ENCODE measurements at regions not wholly inside any gene's neighbourhood (a gene's known extent, or its start where the extent isn't known, plus 50 kb on each side); places are given as distances from the start of the nearest gene placed in this dataset.

GRCh38 chr2:137729305-137729704 is 235.0 kb upstream of the HNMT start:
- Histone ChIP-seq H3K27me3 (ENCODE audit: insufficient read depth, low read depth, low read length) (peaks cover 6% of the 10 kb centered on the region), H3K4me3 (ENCODE audit: low read length) (no peak overlapping the region), H4K20me1 (ENCODE audit: insufficient read depth) (no peaks in the 10 kb centered on the region), H3K27ac (ENCODE audit: low read length) (no peak overlapping the region), H3K9ac (ENCODE audit: low read length) (no peak overlapping the region), H2AFZ (ENCODE audit: low read depth, low read length) (no peak overlapping the region), H3K9me2 (ENCODE audit: insufficient read depth, low read length) (no peaks in the 10 kb centered on the region), H3K9me3 (ENCODE audit: low read length) (no peaks in the 10 kb centered on the region), H3K79me2 (replicated peaks; ENCODE audit: insufficient read depth, low read length) (no peaks in the 10 kb centered on the region), H3K36me3 (ENCODE audit: insufficient read depth, low read length) (no peaks in the 10 kb centered on the region), H3F3A (ENCODE audit: insufficient read depth, low read length, poor library complexity, severe bottlenecking) (no peaks in the 10 kb centered on the region), H3K4me2 (ENCODE audit: low read length) (no peak overlapping the region)
- TF ChIP-seq RAD21 (conservative IDR thresholded peaks at IDR 0.05) (no peak), EP300 (conservative IDR thresholded peaks at IDR 0.05; ENCODE audit: poor library complexity, severe bottlenecking) (no peak), TAF1 (IDR thresholded peaks at IDR 0.05; ENCODE audit: low read depth) (no peak), POLR2AphosphoS5 (IDR thresholded peaks at IDR 0.05) (no peak), EZH2 (IDR thresholded peaks at IDR 0.05; ENCODE audit: borderline replicate concordance, insufficient read depth, low read length, poor library complexity, severe bottlenecking) (no peak), SMC3 (conservative IDR thresholded peaks at IDR 0.05; ENCODE audit: poor library complexity) (no peak), MXI1 (conservative IDR thresholded peaks at IDR 0.05; ENCODE audit: poor library complexity, severe bottlenecking) (no peak), CTCF (IDR thresholded peaks at IDR 0.05; ENCODE audit: poor library complexity, severe bottlenecking) (no peak)
- TF ChIP-seq, protein P1, sequence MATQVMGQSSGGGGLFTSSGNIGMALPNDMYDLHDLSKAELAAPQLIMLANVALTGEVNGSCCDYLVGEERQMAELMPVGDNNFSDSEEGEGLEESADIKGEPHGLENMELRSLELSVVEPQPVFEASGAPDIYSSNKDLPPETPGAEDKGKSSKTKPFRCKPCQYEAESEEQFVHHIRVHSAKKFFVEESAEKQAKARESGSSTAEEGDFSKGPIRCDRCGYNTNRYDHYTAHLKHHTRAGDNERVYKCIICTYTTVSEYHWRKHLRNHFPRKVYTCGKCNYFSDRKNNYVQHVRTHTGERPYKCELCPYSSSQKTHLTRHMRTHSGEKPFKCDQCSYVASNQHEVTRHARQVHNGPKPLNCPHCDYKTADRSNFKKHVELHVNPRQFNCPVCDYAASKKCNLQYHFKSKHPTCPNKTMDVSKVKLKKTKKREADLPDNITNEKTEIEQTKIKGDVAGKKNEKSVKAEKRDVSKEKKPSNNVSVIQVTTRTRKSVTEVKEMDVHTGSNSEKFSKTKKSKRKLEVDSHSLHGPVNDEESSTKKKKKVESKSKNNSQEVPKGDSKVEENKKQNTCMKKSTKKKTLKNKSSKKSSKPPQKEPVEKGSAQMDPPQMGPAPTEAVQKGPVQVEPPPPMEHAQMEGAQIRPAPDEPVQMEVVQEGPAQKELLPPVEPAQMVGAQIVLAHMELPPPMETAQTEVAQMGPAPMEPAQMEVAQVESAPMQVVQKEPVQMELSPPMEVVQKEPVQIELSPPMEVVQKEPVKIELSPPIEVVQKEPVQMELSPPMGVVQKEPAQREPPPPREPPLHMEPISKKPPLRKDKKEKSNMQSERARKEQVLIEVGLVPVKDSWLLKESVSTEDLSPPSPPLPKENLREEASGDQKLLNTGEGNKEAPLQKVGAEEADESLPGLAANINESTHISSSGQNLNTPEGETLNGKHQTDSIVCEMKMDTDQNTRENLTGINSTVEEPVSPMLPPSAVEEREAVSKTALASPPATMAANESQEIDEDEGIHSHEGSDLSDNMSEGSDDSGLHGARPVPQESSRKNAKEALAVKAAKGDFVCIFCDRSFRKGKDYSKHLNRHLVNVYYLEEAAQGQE (IDR thresholded peaks at IDR 0.05; ENCODE audit: borderline replicate concordance) = no peak

- Histone ChIP-seq H2AFZ (ENCODE audit: low read depth, low read length) (no peak overlapping the region), H3K4me3 (ENCODE audit: low read length) (no peak overlapping the region), H3K36me3 (ENCODE audit: insufficient read depth, low read length) (no peaks in the 10 kb centered on the region), H3K27ac (ENCODE audit: low read length) (no peak overlapping the region), H3K27me3 (ENCODE audit: insufficient read depth, low read depth, low read length) (no peaks in the 10 kb centered on the region), H4K20me1 (ENCODE audit: insufficient read depth) (no peaks in the 10 kb centered on the region), H3K9me3 (ENCODE audit: low read length) (no peaks in the 10 kb centered on the region), H3K79me2 (replicated peaks; ENCODE audit: insufficient read depth, low read length) (no peaks in the 10 kb centered on the region), H3F3A (ENCODE audit: insufficient read depth, low read length, poor library complexity, severe bottlenecking) (no peaks in the 10 kb centered on the region), H3K9me2 (ENCODE audit: insufficient read depth, low read length) (no peaks in the 10 kb centered on the region), H3K4me2 (ENCODE audit: low read length) (no peak overlapping the region), H3K9ac (ENCODE audit: low read length) (no peak overlapping the region)
- TF ChIP-seq TAF1 (IDR thresholded peaks at IDR 0.05; ENCODE audit: low read depth) (no peak), EZH2 (IDR thresholded peaks at IDR 0.05; ENCODE audit: borderline replicate concordance, insufficient read depth, low read length, poor library complexity, severe bottlenecking) (no peak), EP300 (conservative IDR thresholded peaks at IDR 0.05; ENCODE audit: poor library complexity, severe bottlenecking) (no peak), MXI1 (conservative IDR thresholded peaks at IDR 0.05; ENCODE audit: poor library complexity, severe bottlenecking) (no peak), RAD21 (conservative IDR thresholded peaks at IDR 0.05) (no peak), POLR2AphosphoS5 (IDR thresholded peaks at IDR 0.05) (no peak), CTCF (IDR thresholded peaks at IDR 0.05; ENCODE audit: poor library complexity, severe bottlenecking) (no peak), SMC3 (conservative IDR thresholded peaks at IDR 0.05; ENCODE audit: poor library complexity) (no peak)
- TF ChIP-seq, protein P1 (IDR thresholded peaks at IDR 0.05; ENCODE audit: borderline replicate concordance) = no peak
Measured at GRCh38 chr2:137737559-137737958, 226.7 kb upstream of the HNMT start.
